ENCODE measurements at regions not wholly inside any gene's neighbourhood (a gene's known extent, or its start where the extent isn't known, plus 50 kb on each side); places are given as distances from the start of the nearest gene placed in this dataset.

DNA sequence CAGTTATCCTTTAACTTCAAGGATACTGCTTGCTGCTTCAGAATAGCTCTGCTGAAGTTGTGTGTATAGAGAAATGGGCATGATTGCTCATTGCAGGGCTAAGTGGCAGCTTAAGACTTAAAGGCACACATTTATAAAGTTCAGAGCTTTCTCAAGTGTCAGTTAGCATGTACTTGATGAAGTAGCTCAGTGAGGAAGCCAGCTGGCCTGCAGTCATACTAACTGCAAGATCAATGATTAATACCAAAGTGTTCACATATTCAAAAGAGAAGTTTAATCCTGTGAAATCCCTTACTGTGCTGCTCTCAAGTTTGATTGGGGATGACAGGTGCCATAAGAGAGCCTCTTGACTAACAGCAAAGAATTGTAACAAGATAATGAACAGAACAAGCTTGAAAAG, 483.4 kb upstream of the NUDT12 start:
- TF ChIP-seq, protein P1, sequence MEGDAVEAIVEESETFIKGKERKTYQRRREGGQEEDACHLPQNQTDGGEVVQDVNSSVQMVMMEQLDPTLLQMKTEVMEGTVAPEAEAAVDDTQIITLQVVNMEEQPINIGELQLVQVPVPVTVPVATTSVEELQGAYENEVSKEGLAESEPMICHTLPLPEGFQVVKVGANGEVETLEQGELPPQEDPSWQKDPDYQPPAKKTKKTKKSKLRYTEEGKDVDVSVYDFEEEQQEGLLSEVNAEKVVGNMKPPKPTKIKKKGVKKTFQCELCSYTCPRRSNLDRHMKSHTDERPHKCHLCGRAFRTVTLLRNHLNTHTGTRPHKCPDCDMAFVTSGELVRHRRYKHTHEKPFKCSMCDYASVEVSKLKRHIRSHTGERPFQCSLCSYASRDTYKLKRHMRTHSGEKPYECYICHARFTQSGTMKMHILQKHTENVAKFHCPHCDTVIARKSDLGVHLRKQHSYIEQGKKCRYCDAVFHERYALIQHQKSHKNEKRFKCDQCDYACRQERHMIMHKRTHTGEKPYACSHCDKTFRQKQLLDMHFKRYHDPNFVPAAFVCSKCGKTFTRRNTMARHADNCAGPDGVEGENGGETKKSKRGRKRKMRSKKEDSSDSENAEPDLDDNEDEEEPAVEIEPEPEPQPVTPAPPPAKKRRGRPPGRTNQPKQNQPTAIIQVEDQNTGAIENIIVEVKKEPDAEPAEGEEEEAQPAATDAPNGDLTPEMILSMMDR (conservative IDR thresholded peaks at IDR 0.05): no peak
- TF ChIP-seq ZFX (IDR thresholded peaks at IDR 0.05): no peak
